ENCODE measurements at regions not wholly inside any gene's neighbourhood (a gene's known extent, or its start where the extent isn't known, plus 50 kb on each side); places are given as distances from the start of the nearest gene placed in this dataset.

DNA sequence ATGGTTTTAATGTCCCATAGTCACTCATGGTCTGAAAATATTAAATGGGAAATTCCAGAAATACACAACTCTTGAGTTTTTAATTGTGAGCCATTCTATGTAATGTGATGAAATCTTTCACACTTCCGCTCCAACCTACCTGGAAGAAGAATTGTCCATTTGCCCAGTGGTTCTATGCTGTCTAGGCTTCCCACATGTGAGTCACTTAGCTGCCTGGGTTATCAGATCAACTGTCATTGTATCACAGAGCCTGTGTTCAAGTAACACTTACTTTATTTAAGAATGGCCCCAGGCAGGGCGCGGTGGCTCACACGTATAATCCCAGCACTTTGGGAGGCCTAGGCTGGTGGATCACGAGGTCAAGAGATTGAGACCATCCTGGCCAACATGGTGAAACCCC lies 1450.5 kb downstream of the EFNB2 start (continued):
- TF ChIP-seq, protein P1, sequence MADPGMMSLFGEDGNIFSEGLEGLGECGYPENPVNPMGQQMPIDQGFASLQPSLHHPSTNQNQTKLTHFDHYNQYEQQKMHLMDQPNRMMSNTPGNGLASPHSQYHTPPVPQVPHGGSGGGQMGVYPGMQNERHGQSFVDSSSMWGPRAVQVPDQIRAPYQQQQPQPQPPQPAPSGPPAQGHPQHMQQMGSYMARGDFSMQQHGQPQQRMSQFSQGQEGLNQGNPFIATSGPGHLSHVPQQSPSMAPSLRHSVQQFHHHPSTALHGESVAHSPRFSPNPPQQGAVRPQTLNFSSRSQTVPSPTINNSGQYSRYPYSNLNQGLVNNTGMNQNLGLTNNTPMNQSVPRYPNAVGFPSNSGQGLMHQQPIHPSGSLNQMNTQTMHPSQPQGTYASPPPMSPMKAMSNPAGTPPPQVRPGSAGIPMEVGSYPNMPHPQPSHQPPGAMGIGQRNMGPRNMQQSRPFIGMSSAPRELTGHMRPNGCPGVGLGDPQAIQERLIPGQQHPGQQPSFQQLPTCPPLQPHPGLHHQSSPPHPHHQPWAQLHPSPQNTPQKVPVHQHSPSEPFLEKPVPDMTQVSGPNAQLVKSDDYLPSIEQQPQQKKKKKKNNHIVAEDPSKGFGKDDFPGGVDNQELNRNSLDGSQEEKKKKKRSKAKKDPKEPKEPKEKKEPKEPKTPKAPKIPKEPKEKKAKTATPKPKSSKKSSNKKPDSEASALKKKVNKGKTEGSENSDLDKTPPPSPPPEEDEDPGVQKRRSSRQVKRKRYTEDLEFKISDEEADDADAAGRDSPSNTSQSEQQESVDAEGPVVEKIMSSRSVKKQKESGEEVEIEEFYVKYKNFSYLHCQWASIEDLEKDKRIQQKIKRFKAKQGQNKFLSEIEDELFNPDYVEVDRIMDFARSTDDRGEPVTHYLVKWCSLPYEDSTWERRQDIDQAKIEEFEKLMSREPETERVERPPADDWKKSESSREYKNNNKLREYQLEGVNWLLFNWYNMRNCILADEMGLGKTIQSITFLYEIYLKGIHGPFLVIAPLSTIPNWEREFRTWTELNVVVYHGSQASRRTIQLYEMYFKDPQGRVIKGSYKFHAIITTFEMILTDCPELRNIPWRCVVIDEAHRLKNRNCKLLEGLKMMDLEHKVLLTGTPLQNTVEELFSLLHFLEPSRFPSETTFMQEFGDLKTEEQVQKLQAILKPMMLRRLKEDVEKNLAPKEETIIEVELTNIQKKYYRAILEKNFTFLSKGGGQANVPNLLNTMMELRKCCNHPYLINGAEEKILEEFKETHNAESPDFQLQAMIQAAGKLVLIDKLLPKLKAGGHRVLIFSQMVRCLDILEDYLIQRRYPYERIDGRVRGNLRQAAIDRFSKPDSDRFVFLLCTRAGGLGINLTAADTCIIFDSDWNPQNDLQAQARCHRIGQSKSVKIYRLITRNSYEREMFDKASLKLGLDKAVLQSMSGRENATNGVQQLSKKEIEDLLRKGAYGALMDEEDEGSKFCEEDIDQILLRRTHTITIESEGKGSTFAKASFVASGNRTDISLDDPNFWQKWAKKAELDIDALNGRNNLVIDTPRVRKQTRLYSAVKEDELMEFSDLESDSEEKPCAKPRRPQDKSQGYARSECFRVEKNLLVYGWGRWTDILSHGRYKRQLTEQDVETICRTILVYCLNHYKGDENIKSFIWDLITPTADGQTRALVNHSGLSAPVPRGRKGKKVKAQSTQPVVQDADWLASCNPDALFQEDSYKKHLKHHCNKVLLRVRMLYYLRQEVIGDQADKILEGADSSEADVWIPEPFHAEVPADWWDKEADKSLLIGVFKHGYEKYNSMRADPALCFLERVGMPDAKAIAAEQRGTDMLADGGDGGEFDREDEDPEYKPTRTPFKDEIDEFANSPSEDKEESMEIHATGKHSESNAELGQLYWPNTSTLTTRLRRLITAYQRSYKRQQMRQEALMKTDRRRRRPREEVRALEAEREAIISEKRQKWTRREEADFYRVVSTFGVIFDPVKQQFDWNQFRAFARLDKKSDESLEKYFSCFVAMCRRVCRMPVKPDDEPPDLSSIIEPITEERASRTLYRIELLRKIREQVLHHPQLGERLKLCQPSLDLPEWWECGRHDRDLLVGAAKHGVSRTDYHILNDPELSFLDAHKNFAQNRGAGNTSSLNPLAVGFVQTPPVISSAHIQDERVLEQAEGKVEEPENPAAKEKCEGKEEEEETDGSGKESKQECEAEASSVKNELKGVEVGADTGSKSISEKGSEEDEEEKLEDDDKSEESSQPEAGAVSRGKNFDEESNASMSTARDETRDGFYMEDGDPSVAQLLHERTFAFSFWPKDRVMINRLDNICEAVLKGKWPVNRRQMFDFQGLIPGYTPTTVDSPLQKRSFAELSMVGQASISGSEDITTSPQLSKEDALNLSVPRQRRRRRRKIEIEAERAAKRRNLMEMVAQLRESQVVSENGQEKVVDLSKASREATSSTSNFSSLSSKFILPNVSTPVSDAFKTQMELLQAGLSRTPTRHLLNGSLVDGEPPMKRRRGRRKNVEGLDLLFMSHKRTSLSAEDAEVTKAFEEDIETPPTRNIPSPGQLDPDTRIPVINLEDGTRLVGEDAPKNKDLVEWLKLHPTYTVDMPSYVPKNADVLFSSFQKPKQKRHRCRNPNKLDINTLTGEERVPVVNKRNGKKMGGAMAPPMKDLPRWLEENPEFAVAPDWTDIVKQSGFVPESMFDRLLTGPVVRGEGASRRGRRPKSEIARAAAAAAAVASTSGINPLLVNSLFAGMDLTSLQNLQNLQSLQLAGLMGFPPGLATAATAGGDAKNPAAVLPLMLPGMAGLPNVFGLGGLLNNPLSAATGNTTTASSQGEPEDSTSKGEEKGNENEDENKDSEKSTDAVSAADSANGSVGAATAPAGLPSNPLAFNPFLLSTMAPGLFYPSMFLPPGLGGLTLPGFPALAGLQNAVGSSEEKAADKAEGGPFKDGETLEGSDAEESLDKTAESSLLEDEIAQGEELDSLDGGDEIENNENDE (IDR thresholded peaks at IDR 0.05; ENCODE audit: insufficient replicate concordance, low read length): no peak
- TF ChIP-seq GTF2F1 (IDR thresholded peaks at IDR 0.05; ENCODE audit: borderline replicate concordance, low read depth, low read length) (no peak), FOSL1 (IDR thresholded peaks at IDR 0.05; ENCODE audit: insufficient read depth, low read depth, low read length) (no peak), RNF2 (IDR thresholded peaks at IDR 0.05; ENCODE audit: borderline replicate concordance, low read depth, low read length, missing control alignments, poor library complexity, severe bottlenecking) (no peak)
